HCT116 (cell line): ENCODE measurements at regions not wholly inside any gene's neighbourhood (a gene's known extent, or its start where the extent isn't known, plus 50 kb on each side); places are given as distances from the start of the nearest gene placed in this dataset.

Source experiments
- ATAC-seq: fragments of 200-7000 bp; cut with Tn5 transposase; 2 replicates; pipeline ENCODE4 v1.9.1; 2020; ENCODE audit warnings: mild to moderate bottlenecking, moderate library complexity
- BruUV-seq: library from RNA; stranded (reverse); fragments of 400-500 nt; replicated peaks from 2 replicates; lab custom pipeline; 2021; lab: Mats Ljungman, UMichigan
- CTCF ChIA-PET: fragments of 300-600 bp; sonication (Branson Sonifier 250); formaldehyde crosslinking; loops from one replicate; lab custom pipeline; 2021; ENCODE audit warnings: antibody characterized with exemption; lab: Charles Lee
- POLR2A ChIA-PET: fragments of 300-600, 350-600 bp; sonication (Branson Sonifier 250); formaldehyde crosslinking; loops from one replicate; lab custom pipeline; 2021; ENCODE audit warnings: antibody characterized with exemption; lab: Charles Lee
- RAD21 ChIA-PET, 2 experiments: fragments of 300-600 bp; sonication (Branson Sonifier 250); formaldehyde crosslinking; loops; one replicate each; lab custom pipeline; 2023; ENCODE audit warnings: low total read pairs in 2 of 2; ENCODE audit not compliant: uncharacterized antibody in 2 of 2, unreplicated experiment in 2 of 2, low non-redundant PET in 1 of 2; lab: Charles Lee
- DNase-seq: peaks from one replicate; pipeline ENCODE4 v3.0.0-alpha.2; 2010; ENCODE audit warnings: low read depth, low spot score
- H2AFZ ChIP-seq: fragments of 200-600 bp; shearing (Covaris generic), sonication (generic); 2 replicates; pipeline ENCODE4 v1.6.1; 2017; ENCODE audit warnings: low read depth, mixed run types, mixed read lengths, antibody characterized with exemption, low read length; ENCODE audit not compliant: poor library complexity, severe bottlenecking
- H3K27ac ChIP-seq: 2 replicates; pipeline ENCODE4 v1.5.1; 2012; ENCODE audit warnings: low read depth, low read length
- H3K27me3 ChIP-seq: fragments of 200-600 bp; sonication (generic); 2 replicates; pipeline ENCODE4 v1.6.1; 2016; ENCODE audit warnings: mixed run types, low read length, mixed read lengths; ENCODE audit not compliant: insufficient read depth
- H3K36me3 ChIP-seq, 2 experiments: fragments of 200-500 bp in 1 of 2; fragments of 200-600 bp in 1 of 2; sonication (Bioruptor generic) in 1 of 2; sonication (generic) in 1 of 2; 2 replicates each; pipeline versions ENCODE4 v1.5.1 to v1.6.1; 2014 to 2016; ENCODE audit warnings: low read length in 2 of 2, inconsistent platforms in 1 of 2, mixed read lengths in 1 of 2, mixed run types in 1 of 2; ENCODE audit not compliant: insufficient read depth in 2 of 2, control insufficient read depth in 1 of 2
- H3K4me1 ChIP-seq, 2 experiments: fragments of 200-600 bp in 1 of 2; sonication (generic) in 1 of 2; 2 replicates each; pipeline versions ENCODE4 v1.5.1 to v1.6.1; 2012 to 2017; ENCODE audit warnings: low read length in 2 of 2, inconsistent platforms in 1 of 2, mild to moderate bottlenecking in 1 of 2, mixed read lengths in 1 of 2, mixed run types in 1 of 2, moderate library complexity in 1 of 2; ENCODE audit not compliant: insufficient read depth in 2 of 2, control insufficient read depth in 1 of 2
- H3K4me2 ChIP-seq: fragments of 200-600 bp; sonication (generic); 2 replicates; pipeline ENCODE4 v1.6.1; 2017; ENCODE audit warnings: mixed run types, low read length, mixed read lengths
- H3K4me3 ChIP-seq, 2 experiments: fragments of 200-600 bp in 1 of 2; sonication (generic) in 1 of 2; replicated peaks in 1 of 2; 2 replicates each; pipeline ENCODE4 v1.5.1; 2011 to 2016; ENCODE audit warnings: low read length in 2 of 2, control low read depth in 1 of 2, low read depth in 1 of 2, mild to moderate bottlenecking in 1 of 2, mixed read lengths in 1 of 2, mixed run types in 1 of 2
- H3K79me2 ChIP-seq: fragments of 200-600 bp; sonication (generic); 2 replicates; pipeline ENCODE4 v1.6.1; 2017; ENCODE audit warnings: mild to moderate bottlenecking, mixed run types, low read length, moderate library complexity, mixed read lengths; ENCODE audit not compliant: insufficient read depth
- H3K9ac ChIP-seq: fragments of 200-600 bp; sonication (generic); 2 replicates; pipeline ENCODE4 v1.6.1; 2016; ENCODE audit warnings: low read length, mixed read lengths
- H3K9me2 ChIP-seq: fragments of 200-600 bp; sonication (generic), shearing (Covaris generic); 2 replicates; pipeline ENCODE4 v1.6.1; 2017; ENCODE audit warnings: mixed run types, mild to moderate bottlenecking, moderate library complexity; ENCODE audit not compliant: insufficient read depth
- H3K9me3 ChIP-seq, 2 experiments: fragments of 200-500 bp in 1 of 2; fragments of 200-600 bp in 1 of 2; sonication (Bioruptor generic) in 1 of 2; sonication (generic) in 1 of 2; 2 replicates each; pipeline ENCODE4 v1.6.1; 2014 to 2017; ENCODE audit warnings: low read length in 2 of 2, mixed read lengths in 2 of 2, inconsistent platforms in 1 of 2, low read depth in 1 of 2, mild to moderate bottlenecking in 1 of 2, mixed run types in 1 of 2, moderate library complexity in 1 of 2; ENCODE audit not compliant: control insufficient read depth in 1 of 2, insufficient read depth in 1 of 2
- H4K20me1 ChIP-seq: fragments of 200-600 bp; sonication (generic), shearing (Covaris generic); 2 replicates; pipeline ENCODE4 v1.6.1; 2017; ENCODE audit warnings: mixed run types, mild to moderate bottlenecking, moderate library complexity; ENCODE audit not compliant: insufficient read depth
- ATF3 ChIP-seq: IDR thresholded peaks from 2 replicates; pipeline ENCODE4 v1.6.1; 2012
- CBX3 ChIP-seq: IDR thresholded peaks from 2 replicates; pipeline ENCODE4 v1.6.1; 2012; ENCODE audit warnings: low read depth
- CTCF ChIP-seq, 3 experiments: fragments of 200-600 bp in 1 of 3; sonication (generic) in 1 of 3; IDR thresholded peaks in 2 of 3; conservative IDR thresholded peaks in 1 of 3; 2 replicates each; pipeline ENCODE4 v1.5.1; 2012 to 2017; ENCODE audit warnings: low read depth in 2 of 3, low read length in 2 of 3, antibody characterized with exemption in 1 of 3, borderline replicate concordance in 1 of 3, control low read depth in 1 of 3, mild to moderate bottlenecking in 1 of 3, mixed read lengths in 1 of 3, mixed run types in 1 of 3, moderate library complexity in 1 of 3; ENCODE audit not compliant: insufficient read depth in 1 of 3
- EGR1 ChIP-seq: IDR thresholded peaks from 2 replicates; pipeline ENCODE4 v1.6.1; 2012; ENCODE audit warnings: low read depth
- EZH2 ChIP-seq: fragments of 200-600 bp; sonication (generic); IDR thresholded peaks from 2 replicates; pipeline ENCODE4 v1.6.1; 2017; ENCODE audit warnings: antibody characterized with exemption, mixed run types
- EZH2phosphoT487 ChIP-seq: fragments of 200-600 bp; IDR thresholded peaks from 2 replicates; pipeline ENCODE4 v1.6.1; 2018; ENCODE audit warnings: antibody characterized with exemption, borderline replicate concordance
- FOSL1 ChIP-seq: IDR thresholded peaks from 2 replicates; pipeline ENCODE4 v1.6.1; 2012; ENCODE audit warnings: low read depth
- JUND ChIP-seq: IDR thresholded peaks from 2 replicates; pipeline ENCODE4 v1.6.1; 2012
- POLR2A ChIP-seq: IDR thresholded peaks from 2 replicates; pipeline ENCODE4 v1.7.0; 2011; ENCODE audit warnings: borderline replicate concordance; ENCODE audit not compliant: insufficient read depth, insufficient read length; ENCODE audit errors: extremely low read depth
- POLR2AphosphoS5 ChIP-seq: IDR thresholded peaks from 2 replicates; pipeline ENCODE4 v1.6.1; 2011; ENCODE audit warnings: mild to moderate bottlenecking, low read depth, low read length, moderate library complexity
- SIN3A ChIP-seq: IDR thresholded peaks from 2 replicates; pipeline ENCODE4 v1.6.1; 2012; ENCODE audit warnings: low read depth
- SP1 ChIP-seq: IDR thresholded peaks from 2 replicates; pipeline ENCODE4 v1.6.1; 2012; ENCODE audit warnings: low read depth
- SRF ChIP-seq: IDR thresholded peaks from 2 replicates; pipeline ENCODE4 v1.6.1; 2012; ENCODE audit warnings: low read depth
- TCF7L2 ChIP-seq: IDR thresholded peaks from 2 replicates; pipeline ENCODE4 v1.7.0; 2011; ENCODE audit warnings: borderline replicate concordance, inconsistent platforms; ENCODE audit not compliant: insufficient read depth, insufficient read length; ENCODE audit errors: extremely low read depth
- YY1 ChIP-seq: IDR thresholded peaks from 2 replicates; pipeline ENCODE4 v1.6.1; 2011; ENCODE audit warnings: low read length, low read depth, moderate library complexity, mild to moderate bottlenecking; ENCODE audit not compliant: insufficient replicate concordance; ENCODE audit errors: extremely low read depth
- ZFX ChIP-seq: fragments of 450-650 bp; IDR thresholded peaks from 2 replicates; pipeline ENCODE4 v1.6.1; 2017
- ZNF274 ChIP-seq: fragments of 200-500 bp; sonication (Bioruptor generic); IDR thresholded peaks from 2 replicates; pipeline ENCODE4 v1.6.1; 2014; ENCODE audit warnings: mild to moderate bottlenecking, low read depth, low read length, inconsistent platforms
- intact Hi-C: fragments of 100-400 bp; cut with micrococcal nuclease; formaldehyde crosslinking; loops from 2 replicates; pipeline ENCODE4 v1.10.0; 2022
- TF ChIP-seq, protein P1 (sequence below): IDR thresholded peaks from 2 replicates; pipeline ENCODE4 v1.6.1; 2012

DNA sequence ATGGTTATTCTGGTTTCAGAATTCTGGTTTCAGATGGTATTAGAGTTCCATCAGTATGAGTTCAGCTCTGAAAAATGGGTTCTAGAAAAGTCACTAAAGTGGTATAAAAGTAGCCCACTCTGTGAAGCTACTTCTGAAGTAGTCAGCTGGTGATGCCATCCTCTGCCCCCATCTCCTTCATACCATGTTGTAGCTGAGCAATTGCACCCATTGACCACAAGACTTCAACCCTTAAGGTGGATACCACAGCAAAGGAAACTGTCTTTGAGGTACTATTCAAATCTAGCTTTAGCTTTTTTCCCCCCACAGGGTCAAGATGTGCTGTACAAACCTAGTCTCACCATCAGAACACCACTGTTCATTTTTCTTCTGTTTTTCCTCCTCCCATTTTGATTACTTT lies 444.9 kb downstream of the DMAC1 start:
- H3K9me3 ChIP-seq, result no peaks in the 10 kb centered on the region
- H3K9me2 ChIP-seq, result no peaks in the 10 kb centered on the region
- no peaks in the 10 kb centered on the region for H3K4me1 ChIP-seq
- H3K79me2 ChIP-seq, result no peaks in the 10 kb centered on the region
- H2AFZ ChIP-seq, result no peak overlapping the region
- ATAC-seq, result no peak
- ChIA-PET RAD21 (no interaction called here), POLR2A (no interaction called here), CTCF (no interaction called here)
- no peaks in the 10 kb centered on the region for H3K36me3 ChIP-seq
- H3K9ac ChIP-seq, result no peak overlapping the region
- no peak for DNase-seq
- no peak overlapping the region for H3K4me3 ChIP-seq
- no peak overlapping the region for H3K4me2 ChIP-seq
- TF ChIP-seq POLR2AphosphoS5 (no peak), EZH2phosphoT487 (no peak), YY1 (no peak), TCF7L2 (no peak), EZH2 (no peak), CBX3 (no peak), SP1 (no peak), FOSL1 (no peak), JUND (no peak), ATF3 (no peak), EGR1 (no peak), ZFX (no peak)
- TF ChIP-seq, protein P1, sequence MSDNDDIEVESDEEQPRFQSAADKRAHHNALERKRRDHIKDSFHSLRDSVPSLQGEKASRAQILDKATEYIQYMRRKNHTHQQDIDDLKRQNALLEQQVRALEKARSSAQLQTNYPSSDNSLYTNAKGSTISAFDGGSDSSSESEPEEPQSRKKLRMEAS, result no peak
- intact Hi-C loops, result no loop called here
- no peak overlapping the region for H3K27ac ChIP-seq
- peaks cover 23% of the 10 kb centered on the region for H3K27me3 ChIP-seq
- no peaks in the 10 kb centered on the region for H4K20me1 ChIP-seq
- BruUV-seq, result no TSS peak

DNA sequence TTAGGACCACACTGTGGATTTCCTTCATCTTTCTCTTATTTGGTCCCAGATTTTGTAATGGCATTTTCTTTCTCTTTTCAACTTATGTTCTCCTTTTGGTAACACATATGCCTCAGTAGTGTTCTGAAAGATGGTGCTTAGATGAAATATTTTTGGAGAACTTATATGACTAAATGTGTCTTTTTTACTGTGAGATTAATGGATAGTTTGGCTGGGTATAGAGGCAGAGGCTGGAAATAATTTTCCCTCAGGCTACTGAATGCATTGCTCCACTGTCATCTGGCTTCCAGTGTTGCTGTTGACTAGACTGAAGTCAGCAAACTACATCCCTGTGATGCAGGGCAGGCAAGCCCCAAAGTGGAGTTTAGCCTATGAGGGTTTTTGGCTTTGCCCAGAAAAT lies 450.9 kb downstream of the DMAC1 start:
- BruUV-seq, result no TSS peak
- POLR2A ChIA-PET, result no interaction called here

More for the DNA sequence above, 450.9 kb downstream of the DMAC1 start:
- ATAC-seq (no peak), DNase-seq (no peak)
- Histone ChIP-seq H3K9ac (no peak overlapping the region), H2AFZ (no peak overlapping the region), H3K27ac (no peak overlapping the region), H3K9me2 (no peaks in the 10 kb centered on the region), H3K36me3 (no peaks in the 10 kb centered on the region), H4K20me1 (no peaks in the 10 kb centered on the region), H3K4me3 (no peak overlapping the region), H3K4me1 (no peaks in the 10 kb centered on the region), H3K27me3 (peaks cover 17% of the 10 kb centered on the region), H3K79me2 (no peaks in the 10 kb centered on the region), H3K9me3 (0 out of 4 replicates have a peak, but pooled peaks cover 0 to 3% of the 10 kb centered on the region in 2 experiments), H3K4me2 (no peak overlapping the region)
- intact Hi-C loops, result no loop called here
- CTCF ChIA-PET, result no interaction called here
- no peak for TF ChIP-seq ZNF274
- TF ChIP-seq SRF, result no peak
- no peak for TF ChIP-seq FOSL1
- no peak for TF ChIP-seq CTCF (IDR thresholded peaks at IDR 0.05 in 2 of 3, conservative IDR thresholded peaks at IDR 0.05 in 1 of 3; ENCODE audit: borderline replicate concordance in 1 of 3, insufficient read depth in 1 of 3, low read depth in 2 of 3, low read length in 2 of 3)
- TF ChIP-seq SIN3A, result no peak
- TF ChIP-seq POLR2A, result no peak
- TF ChIP-seq ZFX, result no peak
- TF ChIP-seq POLR2AphosphoS5, result no peak
- TF ChIP-seq TCF7L2, result no peak
- TF ChIP-seq ATF3, result no peak
- RAD21 ChIA-PET, result no interaction called here
